Liver (tissue), 3 donors: ENCODE measurements at regions not wholly inside any gene's neighbourhood (a gene's known extent, or its start where the extent isn't known, plus 50 kb on each side); places are given as distances from the start of the nearest gene placed in this dataset.
"Not testable (repeated sequence)": the region's sequence is repeated elsewhere in the genome, so short reads cannot be mapped to it uniquely, and the experiment has no call there.

ENCODE experiments used
- CTCF ChIP-seq: fragments of 150-350 bp; IDR thresholded peaks from 2 replicates; pipeline ENCODE4 v1.5.1; 2017; ENCODE audit warnings: improper control_type of control experiment, low read depth, low read length; ENCODE audit not compliant: missing input control
- RAD21 ChIP-seq, 2 donors: IDR thresholded peaks; 2 replicates each; pipeline ENCODE4 v1.6.1; 2016; ENCODE audit warnings: antibody characterized with exemption in 2 of 2, mild to moderate bottlenecking in 2 of 2
- TF ChIP-seq, protein P1 (sequence below): IDR thresholded peaks from 2 replicates; pipeline ENCODE4 v1.6.1; 2016; ENCODE audit warnings: antibody characterized with exemption, mild to moderate bottlenecking
- donor health status: healthy.
- donor health status: healthy.

- TF ChIP-seq CTCF; RAD21 (IDR thresholded peaks at IDR 0.05): not testable (repeated sequence)
- TF ChIP-seq, protein P1, sequence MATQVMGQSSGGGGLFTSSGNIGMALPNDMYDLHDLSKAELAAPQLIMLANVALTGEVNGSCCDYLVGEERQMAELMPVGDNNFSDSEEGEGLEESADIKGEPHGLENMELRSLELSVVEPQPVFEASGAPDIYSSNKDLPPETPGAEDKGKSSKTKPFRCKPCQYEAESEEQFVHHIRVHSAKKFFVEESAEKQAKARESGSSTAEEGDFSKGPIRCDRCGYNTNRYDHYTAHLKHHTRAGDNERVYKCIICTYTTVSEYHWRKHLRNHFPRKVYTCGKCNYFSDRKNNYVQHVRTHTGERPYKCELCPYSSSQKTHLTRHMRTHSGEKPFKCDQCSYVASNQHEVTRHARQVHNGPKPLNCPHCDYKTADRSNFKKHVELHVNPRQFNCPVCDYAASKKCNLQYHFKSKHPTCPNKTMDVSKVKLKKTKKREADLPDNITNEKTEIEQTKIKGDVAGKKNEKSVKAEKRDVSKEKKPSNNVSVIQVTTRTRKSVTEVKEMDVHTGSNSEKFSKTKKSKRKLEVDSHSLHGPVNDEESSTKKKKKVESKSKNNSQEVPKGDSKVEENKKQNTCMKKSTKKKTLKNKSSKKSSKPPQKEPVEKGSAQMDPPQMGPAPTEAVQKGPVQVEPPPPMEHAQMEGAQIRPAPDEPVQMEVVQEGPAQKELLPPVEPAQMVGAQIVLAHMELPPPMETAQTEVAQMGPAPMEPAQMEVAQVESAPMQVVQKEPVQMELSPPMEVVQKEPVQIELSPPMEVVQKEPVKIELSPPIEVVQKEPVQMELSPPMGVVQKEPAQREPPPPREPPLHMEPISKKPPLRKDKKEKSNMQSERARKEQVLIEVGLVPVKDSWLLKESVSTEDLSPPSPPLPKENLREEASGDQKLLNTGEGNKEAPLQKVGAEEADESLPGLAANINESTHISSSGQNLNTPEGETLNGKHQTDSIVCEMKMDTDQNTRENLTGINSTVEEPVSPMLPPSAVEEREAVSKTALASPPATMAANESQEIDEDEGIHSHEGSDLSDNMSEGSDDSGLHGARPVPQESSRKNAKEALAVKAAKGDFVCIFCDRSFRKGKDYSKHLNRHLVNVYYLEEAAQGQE = not testable (repeated sequence)
Observed at GRCh38 chr5:74388411-74388810, 252.1 kb downstream of the ENC1 start.
